Activated CD8-positive, alpha-beta memory T cell treated with anti-CD3 and anti-CD28 coated beads, Interleukin-2, amount 50 U/mL, for 48 hours (primary cell): ENCODE measurements at regions not wholly inside any gene's neighbourhood (a gene's known extent, or its start where the extent isn't known, plus 50 kb on each side); places are given as distances from the start of the nearest gene placed in this dataset.
"Not testable (repeated sequence)": the region's sequence is repeated elsewhere in the genome, so short reads cannot be mapped to it uniquely, and the experiment has no call there.

ENCODE experiments used
- DNase-seq: peaks from one replicate; pipeline ENCODE4 v3.0.0-alpha.2; 2020

- not testable (repeated sequence) for DNase-seq
Measured at GRCh38 chr2:82737965-82738364, 1721.1 kb downstream of the SUCLG1 start.

- no peak for DNase-seq
Measured at GRCh38 chr2:82735336-82735735, 1723.7 kb downstream of the SUCLG1 start.

GRCh38 chr2:82731824-82732223, 1727.3 kb downstream of the SUCLG1 start:
- no peak for DNase-seq

- DNase-seq = no peak
Measured at GRCh38 chr2:82730811-82731210, 1728.3 kb downstream of the SUCLG1 start.

GRCh38 chr2:82728090-82728489, 1731.0 kb downstream of the SUCLG1 start:
- no peak for DNase-seq

- DNase-seq = no peak
Measured at GRCh38 chr2:82708681-82709080, 1750.4 kb downstream of the SUCLG1 start.

- no peak for DNase-seq
Measured at GRCh38 chr2:82697231-82697630, 1761.8 kb downstream of the SUCLG1 start.

GRCh38 chr2:82694431-82694830, 1764.6 kb downstream of the SUCLG1 start:
- no peak for DNase-seq

GRCh38 chr2:82690757-82691411, 1768.2 kb downstream of the SUCLG1 start:
- no peak for DNase-seq

GRCh38 chr2:82675186-82675585, 1783.9 kb downstream of the SUCLG1 start:
- no peak for DNase-seq

- no peak for DNase-seq
Measured at GRCh38 chr2:82674652-82675051, 1784.4 kb downstream of the SUCLG1 start.

- no peak for DNase-seq
Measured at GRCh38 chr2:82667491-82667890, 1791.6 kb downstream of the SUCLG1 start.

- DNase-seq = no peak
Measured at GRCh38 chr2:82665691-82666090, 1793.4 kb downstream of the SUCLG1 start.

- DNase-seq = no peak
Measured at GRCh38 chr2:82657106-82657505, 1802.0 kb downstream of the SUCLG1 start.

GRCh38 chr2:82656420-82656819, 1802.7 kb downstream of the SUCLG1 start:
- no peak for DNase-seq

GRCh38 chr2:82652117-82652516, 1807.0 kb downstream of the SUCLG1 start:
- DNase-seq = no peak

GRCh38 chr2:82650038-82650437, 1809.0 kb downstream of the SUCLG1 start:
- DNase-seq = no peak

GRCh38 chr2:82641598-82642180, 1817.4 kb downstream of the SUCLG1 start:
- no peak for DNase-seq

GRCh38 chr2:82636402-82637020, 1822.6 kb downstream of the SUCLG1 start:
- no peak for DNase-seq

- DNase-seq = no peak
Measured at GRCh38 chr2:82599021-82599420, 1860.1 kb downstream of the SUCLG1 start.

GRCh38 chr2:82596581-82596980, 1862.5 kb downstream of the SUCLG1 start:
- DNase-seq = no peak

- DNase-seq = no peak
Measured at GRCh38 chr2:82591718-82592117, 1867.4 kb downstream of the SUCLG1 start.

GRCh38 chr2:82576656-82577055, 1882.4 kb downstream of the SUCLG1 start:
- DNase-seq = no peak

- DNase-seq = no peak
Measured at GRCh38 chr2:82539280-82539621, 1919.8 kb downstream of the SUCLG1 start.
